Neuronal stem cell (in vitro differentiated cells): ENCODE measurements at regions not wholly inside any gene's neighbourhood (a gene's known extent, or its start where the extent isn't known, plus 50 kb on each side); places are given as distances from the start of the nearest gene placed in this dataset.

Source experiments
- DNase-seq: peaks from one replicate; pipeline ENCODE4 v3.0.0-alpha.2; 2013; ENCODE audit warnings: low spot score
- H2AFZ ChIP-seq: one replicate; pipeline ENCODE4 v1.6.1; 2013; ENCODE audit warnings: mild to moderate bottlenecking, low read length, inconsistent platforms
- H2AK5ac ChIP-seq: 2 replicates; pipeline ENCODE4 v1.6.1; 2013; ENCODE audit warnings: low read depth, mild to moderate bottlenecking, inconsistent platforms, low read length, moderate library complexity, mixed read lengths
- H2BK120ac ChIP-seq: 2 replicates; pipeline ENCODE4 v1.6.1; 2013; ENCODE audit warnings: low read depth, mild to moderate bottlenecking, inconsistent platforms, low read length, moderate library complexity, mixed read lengths
- H2BK12ac ChIP-seq: one replicate; pipeline ENCODE4 v1.6.1; 2013; ENCODE audit warnings: low read length, inconsistent platforms
- H2BK15ac ChIP-seq: 2 replicates; pipeline ENCODE4 v1.6.1; 2013; ENCODE audit warnings: mild to moderate bottlenecking, low read length, inconsistent platforms, mixed read lengths
- H2BK5ac ChIP-seq: one replicate; pipeline ENCODE4 v1.6.1; 2013; ENCODE audit warnings: inconsistent platforms, mild to moderate bottlenecking, low read length, moderate library complexity
- H3K14ac ChIP-seq: one replicate; pipeline ENCODE4 v1.6.1; 2013; ENCODE audit warnings: low read length, inconsistent platforms
- H3K18ac ChIP-seq: 2 replicates; pipeline ENCODE4 v1.6.1; 2013; ENCODE audit warnings: low read length, inconsistent platforms
- H3K23ac ChIP-seq: 2 replicates; pipeline ENCODE4 v1.6.1; 2013; ENCODE audit warnings: low read depth, mild to moderate bottlenecking, mixed read lengths, low read length, inconsistent platforms; ENCODE audit not compliant: poor library complexity
- H3K27ac ChIP-seq: replicated peaks from 3 replicates; pipeline ENCODE4 v1.5.1; 2013; ENCODE audit warnings: low read length, inconsistent platforms
- H3K27me3 ChIP-seq, 3 experiments: 2 replicates each; pipeline ENCODE4 v1.6.1; 2013; ENCODE audit warnings: low read length in 3 of 3, mild to moderate bottlenecking in 2 of 3, inconsistent platforms in 1 of 3, low read depth in 1 of 3, mixed read lengths in 1 of 3, moderate library complexity in 1 of 3; ENCODE audit not compliant: control insufficient read depth in 3 of 3, insufficient read depth in 3 of 3
- H3K36me3 ChIP-seq, 2 donors: replicated peaks in 1 of 2; 2 replicates each; pipeline ENCODE4 v1.6.1; 2013; ENCODE audit warnings: low read length in 2 of 2; ENCODE audit not compliant: control insufficient read depth in 2 of 2, insufficient read depth in 2 of 2
- H3K4ac ChIP-seq: 2 replicates; pipeline ENCODE4 v1.6.1; 2013; ENCODE audit warnings: inconsistent platforms, mild to moderate bottlenecking, low read length, moderate library complexity
- H3K4me1 ChIP-seq, 2 donors: 1 replicate in 1 of 2; 2 replicates in 1 of 2; pipeline ENCODE4 v1.6.1; 2013; ENCODE audit warnings: low read length in 2 of 2, low read depth in 1 of 2; ENCODE audit not compliant: control insufficient read depth in 2 of 2, insufficient read depth in 1 of 2
- H3K4me2 ChIP-seq: one replicate; pipeline ENCODE4 v1.6.1; 2013; ENCODE audit warnings: mild to moderate bottlenecking, low read length, inconsistent platforms; ENCODE audit not compliant: insufficient read depth, poor library complexity, severe bottlenecking
- H3K4me3 ChIP-seq, 2 donors: 2 replicates each; pipeline ENCODE4 v1.5.1; 2013; ENCODE audit warnings: low read length in 2 of 2, mild to moderate bottlenecking in 2 of 2, inconsistent platforms in 1 of 2, moderate library complexity in 1 of 2
- H3K79me1 ChIP-seq: one replicate; pipeline ENCODE4 v1.6.1; 2013; ENCODE audit warnings: low read depth, mild to moderate bottlenecking, inconsistent platforms, low read length, moderate library complexity
- H3K9ac ChIP-seq: one replicate; pipeline ENCODE4 v1.6.1; 2013; ENCODE audit warnings: mild to moderate bottlenecking, low read depth, low read length, inconsistent platforms; ENCODE audit not compliant: poor library complexity
- H3K9me3 ChIP-seq, 2 donors: replicated peaks in 1 of 2; 2 replicates each; pipeline versions ENCODE3 to v1.6.1; 2013; ENCODE audit warnings: low read length in 2 of 2, mild to moderate bottlenecking in 2 of 2, inconsistent platforms in 1 of 2, low read depth in 1 of 2, mixed read lengths in 1 of 2, moderate library complexity in 1 of 2; ENCODE audit not compliant: control insufficient read depth in 2 of 2, insufficient read depth in 1 of 2
- H4K8ac ChIP-seq: one replicate; pipeline ENCODE4 v1.6.1; 2013; ENCODE audit warnings: low read depth, mild to moderate bottlenecking, inconsistent platforms, low read length, moderate library complexity
- H4K91ac ChIP-seq: one replicate; pipeline ENCODE4 v1.6.1; 2013; ENCODE audit warnings: low read length, low read depth, mild to moderate bottlenecking, inconsistent platforms; ENCODE audit not compliant: poor library complexity
- WGBS, 2 donors: extraction: QIAGEN DNeasy Blood & Tissue Kit; methylation state at CpG; one replicate each; pipeline ENCODE4 v1.1.7; 2013; ENCODE audit warnings: missing lambda C conversion rate in 2 of 2, mixed read lengths in 1 of 2; ENCODE audit not compliant: insufficient read length in 2 of 2, insufficient replicate concordance in 1 of 2; ENCODE audit errors: extremely low coverage in 2 of 2; 5-methylcytosine and 5-hydroxymethylcytosine counted together

- H3K4ac ChIP-seq, result no peak overlapping the region
- no peak overlapping the region for H2AFZ ChIP-seq
- no peak overlapping the region for H3K9ac ChIP-seq
- H3K14ac ChIP-seq, result no peak overlapping the region
- H2BK120ac ChIP-seq, result no peak overlapping the region
- H4K91ac ChIP-seq, result no peak overlapping the region
- H3K4me3 ChIP-seq, result no peak overlapping the region
- H2BK15ac ChIP-seq, result no peak overlapping the region
- H3K4me1 ChIP-seq, result no peaks in the 10 kb centered on the region
- H3K9me3 ChIP-seq, result no peaks in the 10 kb centered on the region
- no peak overlapping the region for H3K4me2 ChIP-seq
- no peak overlapping the region for H3K18ac ChIP-seq
- no peak overlapping the region for H3K23ac ChIP-seq
- H3K36me3 ChIP-seq, result no peaks in the 10 kb centered on the region
- no peaks in the 10 kb centered on the region for H3K79me1 ChIP-seq
- no peak overlapping the region for H3K27ac ChIP-seq
- H2BK12ac ChIP-seq, result no peak overlapping the region
- DNase-seq, result no peak
- H2AK5ac ChIP-seq, result no peak overlapping the region
- H2BK5ac ChIP-seq, result no peak overlapping the region
- H3K27me3 ChIP-seq, result no peaks in the 10 kb centered on the region
- no peak overlapping the region for H4K8ac ChIP-seq
Measured at GRCh38 chr16:60452646-60453045, 1583.6 kb downstream of the CDH8 start.

DNA sequence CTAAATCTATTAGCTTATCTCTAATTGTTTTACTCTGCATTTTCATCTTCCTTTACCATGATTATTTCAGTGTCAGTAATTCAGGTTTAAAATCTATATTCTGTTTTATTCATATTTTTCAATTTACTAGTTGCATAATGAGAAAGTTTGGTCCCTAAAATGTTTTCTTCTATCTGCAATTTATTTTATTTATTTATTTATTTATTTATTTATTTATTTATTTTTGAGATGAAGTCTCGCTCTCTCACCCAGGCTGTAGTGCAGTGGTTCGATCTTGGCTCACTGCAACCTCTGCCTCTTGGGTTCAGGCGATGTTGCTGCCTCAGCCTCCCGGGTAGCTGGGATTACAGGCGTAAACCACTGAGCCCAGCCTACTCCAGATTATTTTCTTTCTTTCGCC is 1597.3 kb downstream of the CDH8 start:
- no peak overlapping the region for H2AFZ ChIP-seq
- no peak overlapping the region for H3K9ac ChIP-seq
- no peaks in the 10 kb centered on the region for H3K27me3 ChIP-seq
- H3K4me1 ChIP-seq, result no peaks in the 10 kb centered on the region
- no CpG with 5 or more reads among the region's 6 CpGs for whole genome bisulfite sequencing, 2 donors
- no peak overlapping the region for H4K8ac ChIP-seq
- no peak overlapping the region for H2BK12ac ChIP-seq
- no peak overlapping the region for H2AK5ac ChIP-seq
- no peak for DNase-seq
- no peaks in the 10 kb centered on the region for H3K79me1 ChIP-seq
- H3K9me3 ChIP-seq, result no peaks in the 10 kb centered on the region
- H3K4me2 ChIP-seq, result no peak overlapping the region
- H3K4me3 ChIP-seq, result no peak overlapping the region
- no peak overlapping the region for H2BK120ac ChIP-seq
- no peaks in the 10 kb centered on the region for H3K36me3 ChIP-seq
- no peak overlapping the region for H3K27ac ChIP-seq
- H4K91ac ChIP-seq, result no peak overlapping the region
- no peak overlapping the region for H3K4ac ChIP-seq
- no peak overlapping the region for H3K14ac ChIP-seq
- H2BK15ac ChIP-seq, result no peak overlapping the region
- H3K23ac ChIP-seq, result no peak overlapping the region
- H2BK5ac ChIP-seq, result no peak overlapping the region
- H3K18ac ChIP-seq, result no peak overlapping the region

GRCh38 chr16:60432472-60432871 is 1603.8 kb downstream of the CDH8 start:
- Histone ChIP-seq H2AFZ (no peak overlapping the region), H4K8ac (no peak overlapping the region), H3K4me3 (no peak overlapping the region), H2BK5ac (no peak overlapping the region), H3K18ac (no peak overlapping the region), H3K79me1 (no peaks in the 10 kb centered on the region), H2AK5ac (no peak overlapping the region), H3K4me1 (no peaks in the 10 kb centered on the region), H3K4me2 (no peak overlapping the region), H3K27me3 (no peaks in the 10 kb centered on the region), H3K14ac (no peak overlapping the region), H3K9me3 (no peaks in the 10 kb centered on the region), H3K9ac (no peak overlapping the region), H3K4ac (no peak overlapping the region), H3K27ac (no peak overlapping the region), H4K91ac (no peak overlapping the region), H3K36me3 (no peaks in the 10 kb centered on the region), H3K23ac (no peak overlapping the region), H2BK120ac (no peak overlapping the region), H2BK15ac (no peak overlapping the region), H2BK12ac (no peak overlapping the region)
- no peak for DNase-seq

DNA sequence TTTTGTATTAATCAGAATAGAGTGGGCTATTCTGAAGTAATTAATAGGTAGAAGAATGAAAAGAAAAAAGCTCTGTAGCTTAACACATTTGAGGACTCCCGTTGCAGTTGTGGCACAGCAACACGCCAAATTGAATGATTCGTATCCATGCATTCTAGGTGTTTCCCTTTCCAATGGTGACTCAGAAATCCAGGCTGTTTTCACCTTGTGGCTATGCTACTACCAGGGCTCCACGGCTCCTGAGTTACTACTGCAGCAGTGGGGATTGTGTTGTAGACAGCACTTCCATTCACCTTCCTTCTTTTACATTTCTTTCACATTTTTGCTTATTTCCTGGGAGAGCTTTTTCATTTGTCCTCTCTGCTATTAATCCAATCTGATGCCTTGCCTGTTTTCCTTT is 1616.4 kb downstream of the CDH8 start:
- Histone ChIP-seq H2BK120ac (no peak overlapping the region), H4K8ac (no peak overlapping the region), H2AFZ (no peak overlapping the region), H3K4ac (no peak overlapping the region), H2AK5ac (no peak overlapping the region), H3K18ac (no peak overlapping the region), H2BK12ac (no peak overlapping the region), H3K79me1 (no peaks in the 10 kb centered on the region), H3K27ac (no peak overlapping the region), H3K23ac (no peak overlapping the region), H4K91ac (no peak overlapping the region), H3K14ac (no peak overlapping the region), H3K9me3 (peaks cover 0 to 3% of the 10 kb centered on the region in 2 donors), H3K4me2 (no peak overlapping the region), H3K4me3 (no peak overlapping the region), H3K4me1 (peaks cover 0 to 1% of the 10 kb centered on the region in 2 donors), H3K36me3 (no peaks in the 10 kb centered on the region), H2BK15ac (no peak overlapping the region), H2BK5ac (no peak overlapping the region), H3K27me3 (no peaks in the 10 kb centered on the region), H3K9ac (no peak overlapping the region)
- WGBS, 2 donors, result no CpG with 5 or more reads among the region's 4 CpGs
- no peak for DNase-seq
